GM19467 (cell line): ENCODE measurements at regions not wholly inside any gene's neighbourhood (a gene's known extent, or its start where the extent isn't known, plus 50 kb on each side); places are given as distances from the start of the nearest gene placed in this dataset.
"Not testable (repeated sequence)": the region's sequence is repeated elsewhere in the genome, so short reads cannot be mapped to it uniquely, and the experiment has no call there.

ENCODE experiments used
- ATAC-seq: cut with Tn5 transposase; IDR thresholded peaks from one replicate; pipeline ENCODE4 v1.9.1; 2021; ENCODE audit warnings: mild to moderate bottlenecking, moderate library complexity; ENCODE audit not compliant: unreplicated experiment

DNA sequence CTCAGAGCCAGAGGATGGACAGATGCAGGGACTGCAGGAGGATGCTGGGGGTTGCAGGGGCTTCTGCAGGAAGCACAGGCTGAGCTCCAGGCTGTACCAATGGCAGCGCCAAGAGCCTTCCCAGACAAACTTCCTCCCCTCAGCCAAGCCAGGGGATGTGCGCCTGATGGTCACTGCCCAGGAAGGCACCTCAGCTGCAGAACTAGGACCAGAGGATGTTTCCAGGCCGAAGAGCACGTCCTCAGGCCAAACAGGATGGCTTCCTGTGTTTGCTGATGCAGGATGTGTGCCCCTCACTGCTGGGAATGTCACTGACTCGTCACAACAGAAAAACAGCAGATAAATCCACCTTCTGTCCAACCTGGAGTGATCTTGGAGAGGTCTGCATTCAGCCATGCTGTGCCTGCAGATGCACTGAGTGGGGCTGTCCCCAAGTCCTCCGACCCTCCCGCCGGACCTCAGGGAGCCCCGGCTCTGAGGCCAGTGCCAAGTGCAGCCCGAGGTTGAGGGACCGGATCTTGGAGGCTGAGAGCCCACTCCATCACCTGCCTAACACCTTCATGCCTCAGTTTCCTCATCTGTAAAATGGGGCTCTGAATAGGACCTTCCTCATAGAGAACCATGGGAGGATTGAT, 152.5 kb upstream of the CHST15 start:
- ATAC-seq: no peak

DNA sequence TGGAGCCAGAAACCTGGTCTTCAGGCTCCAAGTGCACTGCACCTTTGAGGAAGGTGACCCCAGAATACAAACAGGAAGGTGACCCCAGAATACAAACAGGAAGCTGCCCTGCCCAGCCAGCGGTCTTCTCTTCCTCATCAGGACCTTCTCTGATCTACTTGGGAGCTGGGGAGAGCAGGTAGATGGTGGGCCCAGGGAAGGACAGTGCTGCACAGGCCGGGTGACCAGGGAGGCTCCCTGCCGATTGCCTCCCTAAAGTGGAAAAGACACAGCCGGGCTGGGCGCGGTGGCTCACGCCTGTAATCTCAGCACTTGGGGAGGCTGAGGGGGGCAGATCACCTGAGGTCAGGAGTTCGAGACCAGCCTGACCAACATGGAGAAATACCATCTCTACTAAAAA, 151.8 kb upstream of the CHST15 start:
- ATAC-seq: no peak

DNA sequence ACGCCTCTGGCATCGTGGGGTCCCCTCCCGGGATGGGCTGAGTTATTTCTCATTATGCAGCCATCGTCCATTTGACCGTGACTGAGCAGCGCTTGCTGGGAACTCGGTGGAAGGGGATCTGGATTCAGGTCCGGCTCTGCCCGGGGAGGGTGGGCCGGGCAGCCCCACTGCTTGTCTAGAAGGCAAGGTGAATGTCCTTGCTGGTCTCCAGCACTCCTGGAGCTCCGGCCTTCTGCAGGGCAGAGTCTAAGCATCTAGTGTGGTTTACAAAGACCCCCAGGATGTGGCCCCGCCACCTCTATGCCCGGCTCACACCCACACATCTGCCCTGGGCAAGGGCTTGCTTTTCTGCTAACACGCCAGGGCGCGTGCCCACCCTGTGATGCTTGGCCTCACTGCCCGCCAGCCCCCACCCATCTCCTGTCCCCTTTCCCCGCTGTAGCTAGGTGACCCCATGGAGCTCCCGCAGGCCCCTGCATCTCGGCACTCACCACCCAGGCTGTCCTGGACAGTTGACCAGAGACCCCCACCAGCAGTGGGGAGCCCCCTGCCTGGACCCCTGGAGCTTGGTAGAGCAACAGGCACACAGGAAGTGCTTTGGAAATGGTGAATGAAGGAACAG, 151.0 kb upstream of the CHST15 start:
- no peak for ATAC-seq

DNA sequence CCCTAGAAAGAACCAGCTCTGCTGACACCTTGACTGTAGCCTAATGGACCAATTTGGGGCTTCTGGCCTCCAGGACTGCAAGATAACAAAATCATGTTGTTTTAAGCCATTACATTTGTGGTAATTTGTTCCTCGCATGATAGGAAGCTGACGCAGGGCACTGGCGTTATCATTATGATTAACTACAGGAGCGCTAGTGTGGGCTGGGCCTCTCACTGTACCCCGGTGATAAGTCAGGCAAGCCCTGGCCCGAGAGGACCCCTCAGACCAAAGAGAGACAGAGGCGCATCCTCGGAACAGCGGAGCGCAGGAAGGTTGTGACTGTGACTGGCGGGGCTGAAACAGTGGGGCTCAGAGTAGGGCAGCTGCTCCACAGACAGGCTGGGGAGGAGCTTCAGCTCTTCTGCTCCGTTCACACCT, 150.3 kb upstream of the CHST15 start:
- no peak for ATAC-seq

DNA sequence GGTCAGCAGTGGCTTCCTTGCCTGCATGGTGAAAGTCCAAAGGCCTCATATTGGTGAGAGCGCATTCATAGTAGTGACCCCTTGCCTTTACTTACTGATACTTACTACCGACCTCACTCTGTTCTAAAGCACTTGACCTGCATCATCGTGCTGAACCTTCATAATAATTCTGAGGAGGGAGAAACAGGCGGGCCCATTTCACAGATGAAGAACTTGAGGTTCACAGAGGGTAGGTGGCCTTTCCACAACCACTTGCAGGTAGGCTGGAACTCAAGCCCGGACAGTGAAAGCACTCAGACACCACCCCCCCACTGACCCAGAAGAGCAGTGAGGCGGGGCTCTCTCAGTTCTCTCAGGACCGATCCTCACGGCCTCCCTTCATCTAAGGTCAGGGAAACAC, 149.4 kb upstream of the CHST15 start:
- ATAC-seq: no peak

DNA sequence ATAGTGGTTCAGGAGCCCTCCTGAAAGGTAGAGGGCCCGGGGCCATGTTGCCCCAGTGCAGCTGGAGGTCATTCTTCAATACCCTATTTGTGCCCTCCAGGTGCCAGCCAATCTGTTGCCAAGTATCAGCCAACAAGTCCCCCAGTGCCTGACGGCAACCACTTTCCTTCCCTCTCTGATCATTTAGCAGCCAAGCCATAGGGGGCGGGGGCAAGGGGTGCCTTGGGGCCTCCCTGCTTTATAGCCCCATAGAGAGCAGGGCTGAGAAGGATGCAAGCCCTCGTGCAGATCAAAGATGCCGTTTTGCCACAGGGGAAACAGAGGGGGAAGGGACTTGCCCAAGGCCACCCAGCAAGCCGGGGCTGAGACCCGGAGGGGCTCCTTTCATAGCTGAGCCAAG, 149.0 kb upstream of the CHST15 start:
- ATAC-seq: no peak

DNA sequence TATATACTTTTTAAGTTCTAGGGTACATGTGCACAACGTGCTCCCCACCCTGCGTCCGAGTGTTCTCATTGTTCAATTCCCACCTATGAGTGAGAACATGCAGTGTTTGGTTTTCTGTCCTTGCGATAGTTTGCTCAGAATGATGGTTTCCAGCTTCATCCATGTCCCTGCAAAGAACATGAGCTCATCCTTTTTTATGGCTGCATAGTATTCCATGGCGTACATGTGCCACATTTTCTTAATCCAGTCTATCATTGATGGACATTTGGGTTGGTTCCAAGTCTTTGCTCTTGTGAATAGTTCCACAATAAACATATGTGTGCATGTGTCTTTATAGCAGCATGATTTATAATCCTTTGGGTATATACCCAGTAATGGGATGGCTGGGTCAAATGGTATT, 148.1 kb upstream of the CHST15 start:
- ATAC-seq: not testable (repeated sequence)

DNA sequence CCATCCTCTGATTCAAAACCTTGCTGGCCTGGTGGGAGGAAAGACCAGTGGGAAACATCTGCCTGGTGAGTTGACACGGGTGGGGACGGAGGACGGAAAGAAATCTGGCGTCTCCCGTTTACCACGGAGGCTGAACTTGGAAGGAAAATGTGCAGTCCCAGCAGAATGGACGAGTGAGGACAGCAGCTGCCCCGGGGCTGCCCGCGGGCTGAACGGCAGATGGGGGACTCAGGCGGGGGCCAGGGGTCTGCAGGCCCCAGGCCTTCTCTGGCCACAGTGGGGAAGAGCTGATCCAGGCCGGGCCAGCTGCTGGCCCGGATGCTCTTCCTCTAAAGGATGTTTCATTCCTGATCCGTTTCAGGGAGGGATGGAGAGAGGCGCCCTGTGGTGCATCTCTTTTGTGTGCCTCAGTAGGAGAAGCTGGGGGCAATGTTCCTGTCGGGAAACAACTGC, 147.5 kb upstream of the CHST15 start:
- no peak for ATAC-seq

DNA sequence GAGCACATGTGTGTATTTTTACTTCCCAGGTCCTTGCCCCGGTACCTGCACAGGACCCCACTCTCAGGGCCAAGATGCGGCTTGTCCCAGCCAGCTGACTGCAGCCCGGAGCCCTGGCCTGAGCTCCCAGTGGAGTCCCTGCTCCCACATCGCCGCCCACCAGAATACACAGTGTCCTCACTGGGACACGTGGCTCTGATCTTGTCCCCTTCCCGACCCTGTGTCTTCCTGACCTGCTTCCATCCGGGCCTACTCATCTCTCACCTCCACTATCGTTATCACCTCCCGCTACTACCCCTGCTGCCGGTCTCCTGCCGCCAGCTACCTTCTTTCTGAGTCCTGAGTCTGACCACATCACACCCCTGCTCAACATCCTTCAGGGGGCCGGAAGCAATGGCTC, 146.3 kb upstream of the CHST15 start:
- no peak for ATAC-seq

DNA sequence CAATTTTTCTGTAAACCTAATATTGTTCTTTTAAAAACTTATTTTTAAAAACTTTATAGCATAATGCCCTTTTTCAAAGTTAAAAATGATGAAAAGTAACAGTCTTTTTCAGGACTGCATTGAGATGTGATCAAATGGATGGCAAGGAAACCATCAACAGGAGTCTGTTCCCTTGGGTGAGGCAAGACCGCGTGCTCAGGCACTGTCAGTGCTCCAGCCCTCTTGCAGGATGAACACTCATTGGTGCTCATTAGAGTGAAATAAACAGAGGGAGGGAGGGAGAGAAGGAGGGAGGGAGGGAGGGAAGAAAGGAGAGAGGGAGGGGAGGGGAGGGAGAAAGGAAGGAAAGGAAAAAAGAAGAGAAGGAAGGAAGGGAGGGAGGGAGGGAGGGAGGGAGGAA, 145.7 kb upstream of the CHST15 start:
- ATAC-seq: no peak

DNA sequence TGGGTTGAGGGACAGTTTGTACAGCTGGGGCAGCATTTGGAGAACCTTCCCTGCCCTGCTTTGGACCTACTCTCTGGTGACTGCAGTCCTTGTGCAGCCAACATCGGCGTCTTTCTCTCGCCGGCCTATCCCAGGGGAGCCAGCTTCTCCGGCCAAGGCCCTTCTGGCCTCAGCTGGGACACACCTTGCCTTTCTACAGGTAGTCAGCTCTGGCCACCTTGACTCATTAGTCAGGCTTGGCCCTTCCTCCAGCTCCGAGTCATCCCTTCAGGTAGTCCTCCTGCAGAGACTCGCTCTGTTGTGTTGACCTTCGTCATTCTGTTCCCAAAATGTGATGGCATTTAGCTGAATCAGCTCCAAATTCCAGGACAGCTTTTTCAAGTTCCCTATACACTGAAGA, 145.0 kb upstream of the CHST15 start:
- ATAC-seq: no peak

DNA sequence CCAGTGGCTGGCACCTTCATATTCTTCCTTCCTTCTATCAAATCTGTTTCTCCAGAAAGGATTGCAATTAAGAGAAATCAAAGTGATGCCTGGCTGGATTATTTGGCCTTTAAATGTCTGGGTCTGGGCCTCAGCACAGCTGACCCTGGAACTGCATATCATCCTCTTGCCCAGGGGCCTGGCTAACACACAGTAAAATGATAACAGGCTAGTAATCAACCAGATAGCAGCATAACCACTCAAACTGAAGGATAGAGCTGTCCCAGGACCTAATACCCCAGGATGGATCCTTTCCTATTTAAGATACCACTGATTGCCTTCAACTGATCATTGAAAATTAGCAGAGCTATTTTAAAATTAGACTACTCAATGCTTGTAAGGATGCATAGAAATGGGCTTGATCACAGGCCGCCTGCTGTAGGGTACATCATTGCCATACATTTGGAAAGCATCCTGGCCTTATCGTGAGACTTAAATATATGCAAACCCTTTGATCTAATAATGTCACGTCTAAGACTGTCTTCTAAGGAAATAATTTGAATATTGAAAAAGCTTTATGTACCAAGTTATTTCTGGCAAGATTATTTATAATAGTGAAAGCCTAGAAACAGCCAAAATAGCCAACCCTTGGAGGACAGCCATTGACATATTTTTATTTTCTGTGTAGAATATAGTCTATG, 144.0 kb upstream of the CHST15 start:
- no peak for ATAC-seq

DNA sequence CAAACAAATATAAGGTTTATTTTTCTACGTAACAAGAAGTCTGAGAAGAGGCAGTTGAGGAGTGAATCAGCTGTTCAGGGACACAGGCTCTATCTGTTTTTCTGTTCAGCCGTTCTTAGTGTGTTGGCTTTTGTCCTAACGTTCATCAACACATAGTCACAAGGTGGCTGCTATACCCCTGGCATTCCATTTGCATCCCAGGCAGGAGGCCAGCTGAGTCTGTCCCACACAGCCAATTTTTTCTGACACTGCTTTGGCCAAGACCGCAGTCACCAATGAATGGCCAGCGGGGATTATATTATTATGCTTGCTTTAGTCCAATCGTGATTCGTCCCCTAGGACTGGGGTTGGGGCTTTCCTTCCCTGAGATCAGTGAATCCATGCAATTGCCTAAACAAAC, 143.4 kb upstream of the CHST15 start:
- ATAC-seq: no peak

DNA sequence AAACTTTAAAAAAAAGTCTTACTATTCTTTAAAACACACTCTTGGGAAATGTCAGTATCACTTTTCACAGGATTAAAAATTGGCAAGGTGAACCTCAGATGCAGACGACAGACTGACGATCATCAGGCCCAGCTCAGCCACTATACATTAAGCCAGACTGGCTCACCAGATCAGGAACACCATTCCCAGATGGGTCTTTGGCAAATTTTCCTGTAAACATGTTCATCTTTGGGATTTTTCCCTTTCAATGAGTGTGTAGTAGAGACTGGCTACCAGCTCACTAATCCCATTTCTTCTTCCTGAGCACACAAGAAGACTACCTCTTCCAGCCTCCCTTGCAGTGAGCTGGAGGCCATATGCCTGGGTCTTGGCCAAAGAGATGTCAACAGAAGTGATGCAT, 142.7 kb upstream of the CHST15 start:
- no peak for ATAC-seq

DNA sequence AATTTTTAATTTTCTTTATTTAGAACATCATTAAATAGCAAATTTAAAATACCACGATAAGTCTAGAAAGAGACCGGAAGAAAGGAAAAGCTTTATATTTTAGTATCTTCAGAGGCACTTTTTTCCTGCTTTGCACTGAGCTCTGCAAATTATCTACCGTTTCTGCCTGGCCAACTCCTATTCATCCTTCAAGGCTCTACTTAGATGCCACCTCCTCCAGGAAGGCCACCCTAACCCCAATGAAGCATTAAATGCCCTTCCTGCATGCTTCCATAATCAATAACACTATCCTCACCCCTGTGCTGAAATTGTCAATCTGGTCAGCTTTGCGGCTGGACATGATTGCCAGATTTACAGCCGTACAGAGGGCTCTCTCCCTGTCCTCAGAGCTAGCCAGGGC, 141.8 kb upstream of the CHST15 start:
- no peak for ATAC-seq

DNA sequence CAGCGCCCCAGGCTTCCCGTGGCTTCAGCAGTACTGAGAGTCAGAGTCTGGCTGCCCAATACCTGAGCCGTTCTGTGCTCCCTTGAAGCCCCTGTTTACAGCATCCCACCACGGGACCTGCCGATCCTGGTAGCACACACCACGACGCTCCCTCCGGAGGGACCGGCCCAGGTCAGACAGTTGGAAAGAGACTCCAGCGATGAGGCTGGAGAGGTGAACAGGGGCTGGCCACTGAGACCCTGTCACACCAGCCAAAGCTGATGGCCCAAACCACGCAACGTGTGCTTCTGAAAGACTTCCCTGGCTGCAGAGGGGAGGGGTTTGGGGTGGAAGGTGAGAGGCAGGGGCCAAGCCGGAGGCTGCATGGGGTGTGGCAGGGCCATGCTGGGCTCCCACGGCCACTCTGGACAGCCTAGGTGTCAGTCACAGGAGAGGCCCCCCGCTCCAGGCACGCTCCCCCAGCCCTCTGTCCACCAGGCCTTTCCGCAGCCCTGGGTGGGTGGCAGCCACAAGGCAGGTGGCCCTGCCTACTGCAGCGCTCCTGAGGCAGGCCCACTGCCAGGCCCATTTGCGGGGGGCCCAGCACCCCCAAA, 140.2 kb upstream of the CHST15 start:
- no peak for ATAC-seq

DNA sequence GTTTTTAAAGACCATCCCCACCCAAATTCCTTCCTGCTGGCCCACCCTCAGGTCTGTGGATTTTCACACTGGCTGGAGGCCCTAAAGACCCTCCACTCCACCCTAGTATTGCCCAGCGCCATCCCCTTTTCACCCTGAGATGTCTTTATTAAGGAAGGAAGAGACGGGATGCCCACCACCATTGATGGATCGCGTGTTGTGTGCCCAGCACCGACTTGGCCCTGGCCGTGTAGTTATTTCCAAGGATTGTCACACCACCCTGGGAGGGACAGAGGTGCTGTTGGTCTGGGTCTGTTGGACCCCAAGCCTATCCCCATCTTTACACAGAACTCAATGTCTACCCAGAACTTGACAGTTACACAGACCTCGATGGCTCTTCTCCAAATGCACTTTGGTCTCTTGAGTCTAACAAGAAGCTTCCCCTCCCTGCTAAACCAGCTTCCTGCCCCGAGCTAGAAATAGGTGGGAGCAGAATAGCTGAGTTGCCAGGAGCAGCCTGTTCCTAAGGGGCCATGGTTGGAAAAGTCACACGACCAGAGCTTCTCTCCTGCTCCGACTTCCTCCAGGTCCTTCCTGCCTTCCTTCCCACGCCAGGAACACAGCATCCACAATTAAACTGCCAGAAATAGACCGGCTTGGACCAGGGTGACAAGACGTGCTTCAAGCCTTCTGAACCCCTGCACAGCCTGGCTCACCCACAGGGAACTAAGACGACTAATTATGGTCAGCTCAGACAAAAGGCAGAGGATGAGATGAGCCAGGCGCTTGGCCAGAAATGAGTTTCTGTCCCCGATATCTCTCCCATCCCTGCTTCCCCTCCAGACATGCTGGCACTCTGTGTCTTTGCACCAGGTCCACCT, 139.5 kb upstream of the CHST15 start:
- ATAC-seq: no peak

DNA sequence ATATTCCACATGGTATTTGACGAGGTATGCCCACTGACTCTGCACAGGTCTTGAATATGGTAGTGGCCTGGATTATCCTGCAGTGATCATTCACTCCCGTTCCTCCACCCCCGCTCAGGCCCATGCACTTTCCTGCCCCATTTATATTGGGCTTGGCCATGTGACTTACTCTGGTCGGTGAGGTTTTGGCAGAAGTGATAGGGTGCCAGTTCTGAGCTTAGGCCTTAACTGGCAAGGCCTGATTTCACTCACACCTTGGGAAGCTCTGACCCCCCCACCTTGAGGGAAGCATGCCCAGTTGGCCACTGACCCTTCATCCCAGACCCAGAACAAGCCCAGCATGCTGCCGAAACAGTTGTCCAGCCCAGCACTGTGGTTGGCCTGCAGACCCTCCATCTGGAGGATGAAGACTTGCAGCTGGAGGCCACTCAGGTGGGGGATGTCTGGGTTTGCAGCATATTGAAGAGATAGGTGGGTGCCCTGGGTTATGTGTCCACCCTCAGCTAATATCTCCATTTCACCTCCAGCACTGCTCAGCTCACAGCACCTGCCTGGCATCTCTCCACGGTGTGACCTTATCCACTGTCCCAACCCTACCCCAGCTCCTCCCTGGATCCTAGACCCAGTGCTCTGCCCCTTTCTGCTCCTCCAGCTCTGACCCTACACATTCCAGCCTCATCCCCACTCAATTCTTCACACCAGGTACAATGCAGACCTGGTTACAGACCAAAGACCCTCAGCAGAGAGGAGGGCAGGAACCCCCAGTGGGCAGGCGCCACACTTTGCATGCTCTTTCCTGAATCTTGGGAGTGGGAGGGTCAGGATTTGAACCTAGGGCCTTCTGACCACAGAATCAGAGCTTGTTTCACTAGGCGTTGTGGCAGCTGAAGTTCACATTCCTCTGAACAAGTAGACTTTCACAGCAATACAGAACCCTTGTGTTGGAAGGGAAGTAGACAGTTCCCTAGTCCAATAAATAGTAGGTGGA, 138.1 kb upstream of the CHST15 start:
- no peak for ATAC-seq

DNA sequence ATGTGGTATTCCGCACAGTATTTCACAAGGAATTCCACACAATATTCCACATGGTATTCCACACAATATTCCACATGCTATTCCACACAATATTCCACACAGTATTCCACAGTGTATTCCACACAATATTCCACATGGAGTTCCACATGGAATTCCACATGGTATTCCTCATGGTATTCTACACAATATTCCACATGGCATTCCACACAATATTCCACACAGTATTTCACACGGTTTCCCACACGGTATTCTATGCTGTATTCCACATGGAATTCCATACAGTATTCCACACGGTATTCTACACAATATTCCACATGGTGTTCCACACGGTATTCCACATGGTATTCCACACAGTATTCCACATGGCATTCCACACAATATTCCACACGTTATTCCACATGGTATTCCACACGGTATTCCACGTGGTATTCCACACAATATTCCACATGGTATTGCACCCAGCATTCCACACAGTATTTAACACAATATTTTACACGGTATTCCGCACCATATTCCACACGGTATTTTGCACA, 137.3 kb upstream of the CHST15 start:
- ATAC-seq: no peak
